HT1080 (cell line): ENCODE measurements at regions not wholly inside any gene's neighbourhood (a gene's known extent, or its start where the extent isn't known, plus 50 kb on each side); places are given as distances from the start of the nearest gene placed in this dataset.
A peak's percentile ranks its signal among the peaks of the same experiment; 100 is the strongest.

ENCODE experiments used
- DNase-seq: peaks from one replicate; pipeline ENCODE4 v3.0.0-alpha.2; 2015; ENCODE audit warnings: low read depth

- DNase-seq = peak; percentile 34
Measured at GRCh38 chr12:87112571-87113345, 856.6 kb upstream of the MGAT4C start.

- DNase-seq = no peak
Measured at GRCh38 chr12:87107766-87108165, 851.6 kb upstream of the MGAT4C start.

GRCh38 chr12:87107270-87107669 lies 851.1 kb upstream of the MGAT4C start:
- no peak for DNase-seq

- no peak for DNase-seq
Measured at GRCh38 chr12:87096082-87096585, 839.9 kb upstream of the MGAT4C start.

GRCh38 chr12:87094356-87094755 lies 838.2 kb upstream of the MGAT4C start:
- no peak for DNase-seq

GRCh38 chr12:87092421-87092820 lies 836.2 kb upstream of the MGAT4C start:
- no peak for DNase-seq

GRCh38 chr12:87086118-87086891 lies 830.1 kb upstream of the MGAT4C start:
- DNase-seq = peak; percentile 48

- DNase-seq = no peak
Measured at GRCh38 chr12:87085286-87085685, 829.1 kb upstream of the MGAT4C start.

GRCh38 chr12:87082756-87083155 lies 826.6 kb upstream of the MGAT4C start:
- DNase-seq = no peak

- no peak for DNase-seq
Measured at GRCh38 chr12:87074781-87075180, 818.6 kb upstream of the MGAT4C start.

GRCh38 chr12:87066326-87066725 lies 810.1 kb upstream of the MGAT4C start:
- no peak for DNase-seq

GRCh38 chr12:87059231-87059630 lies 803.0 kb upstream of the MGAT4C start:
- DNase-seq = no peak

GRCh38 chr12:87054226-87054625 lies 798.0 kb upstream of the MGAT4C start:
- DNase-seq = no peak

GRCh38 chr12:87051621-87052020 lies 795.4 kb upstream of the MGAT4C start:
- DNase-seq = no peak

GRCh38 chr12:87047691-87048090 lies 791.5 kb upstream of the MGAT4C start:
- DNase-seq = no peak

GRCh38 chr12:87039536-87039935 lies 783.3 kb upstream of the MGAT4C start:
- DNase-seq = no peak

- no peak for DNase-seq
Measured at GRCh38 chr12:87038098-87038497, 781.9 kb upstream of the MGAT4C start.

GRCh38 chr12:87025976-87026375 lies 769.8 kb upstream of the MGAT4C start:
- no peak for DNase-seq

- DNase-seq = no peak
Measured at GRCh38 chr12:87021400-87021799, 765.2 kb upstream of the MGAT4C start.

GRCh38 chr12:87020071-87020470 lies 763.9 kb upstream of the MGAT4C start:
- peak; percentile 1 for DNase-seq

- no peak for DNase-seq
Measured at GRCh38 chr12:87015352-87015751, 759.2 kb upstream of the MGAT4C start.

GRCh38 chr12:87008785-87009384 lies 752.7 kb upstream of the MGAT4C start:
- DNase-seq = no peak
